Tongue (tissue), 1 donor: ENCODE measurements at regions not wholly inside any gene's neighbourhood (a gene's known extent, or its start where the extent isn't known, plus 50 kb on each side); places are given as distances from the start of the nearest gene placed in this dataset.
"Not testable (repeated sequence)": the region's sequence is repeated elsewhere in the genome, so short reads cannot be mapped to it uniquely, and the experiment has no call there.

Source experiments
- DNase-seq: peaks from one replicate; pipeline ENCODE4 v3.0.0-alpha.2; 2015

DNA sequence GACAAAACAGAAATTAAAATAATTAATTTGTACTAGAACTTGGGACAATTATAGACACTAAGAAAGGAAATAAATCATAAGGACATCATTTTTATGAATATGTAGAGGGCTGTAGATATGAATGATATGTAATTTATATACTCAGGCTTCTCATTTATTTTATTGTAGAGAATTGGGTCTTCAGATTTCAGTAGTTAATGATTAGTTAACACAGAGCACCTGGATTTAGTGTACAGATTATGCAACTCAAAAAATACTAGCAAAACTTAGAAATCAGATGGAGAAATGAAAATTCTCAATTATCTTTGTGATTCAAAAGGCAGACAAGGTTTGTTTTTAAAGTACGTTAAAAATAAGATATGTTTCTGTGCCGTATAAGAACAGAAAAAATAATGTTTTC, 1311.7 kb upstream of the SLC39A10 start:
- DNase-seq: no peak

DNA sequence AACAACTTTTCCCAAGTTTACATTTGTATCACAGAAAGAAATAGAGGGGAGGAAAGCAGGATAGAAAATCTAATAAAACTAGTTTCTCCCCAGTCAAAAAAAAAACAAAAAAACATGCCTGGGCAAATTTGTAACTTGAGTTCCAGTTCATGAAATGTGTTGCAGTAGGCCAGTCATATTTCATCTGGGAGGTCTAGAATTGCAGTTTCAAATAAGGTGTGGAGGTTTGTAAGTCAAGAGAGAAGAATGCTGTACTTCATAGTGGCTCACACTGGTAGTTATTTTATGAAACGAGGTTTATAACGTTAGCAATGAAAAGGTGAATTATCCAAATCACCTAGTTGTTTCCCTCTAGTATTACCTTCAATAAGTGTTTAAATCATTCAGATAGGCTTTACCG, 1313.9 kb upstream of the SLC39A10 start:
- no peak for DNase-seq

DNA sequence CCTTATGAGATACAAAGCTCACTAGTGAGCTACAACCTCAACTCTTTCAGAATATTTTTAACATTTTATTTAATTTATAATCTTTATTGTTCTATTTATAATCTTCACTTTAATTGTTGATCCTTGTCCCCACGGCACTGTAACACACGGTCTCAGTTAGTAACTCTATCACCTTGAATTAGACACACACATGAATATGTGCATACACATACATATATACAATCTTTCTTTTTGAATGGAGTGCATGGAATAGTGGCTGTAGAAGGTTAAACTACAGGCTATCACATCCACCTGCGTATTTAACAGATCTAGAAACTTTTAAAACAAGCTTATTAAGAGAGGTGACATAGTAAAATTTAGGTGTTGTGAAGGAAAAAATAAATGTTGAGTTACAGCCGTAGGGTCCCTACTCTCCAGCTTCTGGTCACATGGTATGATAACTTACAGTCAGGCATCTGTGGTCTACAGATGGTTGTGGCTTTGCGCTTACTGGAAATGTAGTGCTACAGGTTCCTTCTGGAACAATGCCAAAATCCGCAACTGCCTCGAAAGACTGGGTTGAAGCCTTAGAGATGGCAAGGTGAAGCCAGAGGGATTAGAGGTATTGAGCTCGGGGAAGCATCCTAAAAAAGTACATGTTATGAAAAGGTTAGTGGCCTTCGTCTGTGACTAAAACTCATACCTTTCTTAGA, 1324.1 kb upstream of the SLC39A10 start:
- no peak for DNase-seq

DNA sequence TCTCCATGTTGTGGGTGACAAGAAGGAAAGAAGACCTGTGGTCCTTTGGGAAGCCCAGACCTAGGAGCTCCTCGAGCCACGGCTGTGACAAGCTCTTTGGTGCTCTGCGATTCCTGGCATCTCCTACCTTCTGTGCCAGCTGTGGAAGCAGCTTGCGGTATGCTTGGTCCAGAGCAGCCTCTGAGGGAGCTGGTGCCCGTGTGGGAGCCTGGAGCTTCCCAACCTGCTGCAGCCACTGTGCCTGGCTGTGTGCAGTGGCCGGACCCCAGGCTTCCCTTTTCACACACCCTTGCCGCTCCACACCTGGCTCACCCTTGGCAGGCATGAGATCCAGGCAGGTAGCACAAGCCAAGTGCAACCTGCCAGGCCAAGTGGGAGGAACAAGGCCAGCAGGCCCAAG, 1328.6 kb upstream of the SLC39A10 start:
- DNase-seq: no peak

DNA sequence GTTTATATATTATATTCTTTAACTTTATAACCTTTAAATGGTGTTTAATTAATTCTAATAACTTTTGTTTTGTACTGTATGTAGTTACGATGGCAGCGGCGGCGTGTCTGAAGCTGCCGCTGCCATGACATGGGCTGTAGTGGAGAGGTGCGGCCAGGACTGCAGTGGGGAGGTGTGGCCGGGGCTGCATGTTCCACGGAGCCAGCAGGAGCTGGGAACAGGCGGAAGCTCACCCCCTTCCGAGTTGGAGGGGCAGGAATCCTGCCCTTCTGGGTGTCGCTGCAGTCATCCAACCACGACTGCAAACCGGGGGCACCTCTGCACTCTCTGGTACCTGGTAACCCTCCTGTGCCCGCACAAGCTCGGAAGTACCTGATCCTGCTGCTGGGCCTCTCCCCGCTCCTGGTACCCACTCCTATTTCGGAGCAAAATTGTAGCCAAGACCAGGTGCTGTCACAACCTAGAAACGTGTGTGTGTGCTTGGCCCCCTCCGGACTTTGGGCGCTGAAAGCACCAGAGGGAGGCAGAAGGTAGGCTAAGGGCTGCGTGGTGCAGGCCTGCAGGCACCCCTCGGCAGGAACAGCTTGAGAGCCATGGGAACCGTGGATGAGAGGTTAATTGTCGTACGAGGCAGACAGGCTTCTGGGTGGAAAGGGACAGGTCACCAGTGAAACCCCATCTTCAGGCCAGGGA, 1329.7 kb upstream of the SLC39A10 start:
- DNase-seq: no peak

DNA sequence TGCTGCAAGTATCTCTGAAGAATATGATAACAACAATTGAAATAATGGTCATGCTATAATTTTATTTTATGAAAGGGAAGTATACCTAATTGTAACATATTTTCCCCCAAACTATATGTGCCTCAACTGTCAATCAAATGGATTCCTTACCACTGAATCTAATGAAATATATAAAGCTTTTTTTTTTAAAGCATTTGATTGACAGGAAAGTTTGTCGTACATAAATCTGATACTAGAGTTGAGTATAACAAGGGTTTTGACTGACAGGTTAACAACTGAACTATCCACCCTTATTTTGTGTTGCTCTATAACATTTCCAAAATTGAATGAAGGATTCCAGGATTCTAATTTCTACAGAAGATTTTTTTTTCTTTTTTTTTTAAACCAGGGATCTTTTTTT, 1333.3 kb upstream of the SLC39A10 start:
- DNase-seq: no peak

DNA sequence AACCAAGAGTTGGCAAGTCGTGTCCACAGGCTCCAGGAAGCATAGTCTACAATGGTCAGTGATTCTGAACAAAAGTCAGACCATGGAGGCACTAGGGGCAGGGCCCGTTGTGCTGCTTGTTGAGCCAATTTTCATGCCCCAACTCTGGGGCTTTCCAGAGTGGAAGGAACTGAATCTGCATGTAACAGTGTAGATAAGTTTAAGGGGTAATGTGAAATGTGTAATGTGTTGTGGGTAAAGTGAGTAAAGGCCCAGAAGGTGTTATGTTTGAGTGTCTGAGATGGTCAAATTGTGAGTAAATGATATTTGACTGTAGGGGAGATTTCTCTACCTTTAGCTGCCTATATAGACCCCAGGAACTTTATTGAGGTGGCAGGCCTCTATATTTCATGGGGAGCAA, 1336.5 kb upstream of the SLC39A10 start:
- DNase-seq: no peak

DNA sequence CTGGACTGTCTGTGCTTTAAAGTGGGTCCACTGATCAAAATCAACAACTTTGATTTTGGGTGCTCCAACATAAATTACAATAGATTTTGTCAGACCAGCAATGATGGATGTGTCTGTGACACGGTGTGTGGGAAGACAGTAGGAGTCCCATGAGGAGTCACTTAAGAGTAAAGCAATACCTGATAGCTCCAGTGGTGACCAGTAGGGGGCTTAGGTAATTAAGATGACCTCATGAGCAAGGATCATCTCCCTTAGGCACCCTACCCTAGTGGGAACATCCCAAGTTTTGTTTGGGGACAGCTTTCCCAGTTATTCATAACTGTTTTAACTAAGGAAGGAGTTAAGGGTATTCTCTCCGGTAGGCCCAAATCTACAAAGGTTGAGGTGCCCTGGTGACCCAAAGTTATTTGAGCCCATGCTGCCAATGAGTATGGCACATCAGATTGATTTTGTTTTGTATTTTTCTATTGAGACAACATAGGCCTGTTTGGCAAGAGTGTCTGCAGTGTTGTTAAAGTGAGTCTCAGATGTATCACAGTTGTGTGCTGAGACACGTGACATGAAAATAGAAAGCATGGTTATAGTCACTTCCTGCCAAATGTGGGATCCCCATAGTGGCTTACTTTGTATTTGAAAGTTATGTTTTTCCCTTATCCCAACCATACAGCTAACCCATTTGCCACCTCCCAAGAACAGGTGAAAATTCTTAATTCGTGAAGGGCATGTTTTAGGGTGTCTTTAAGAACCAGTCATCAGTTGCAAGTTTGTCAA, 1337.6 kb upstream of the SLC39A10 start:
- DNase-seq: no peak

DNA sequence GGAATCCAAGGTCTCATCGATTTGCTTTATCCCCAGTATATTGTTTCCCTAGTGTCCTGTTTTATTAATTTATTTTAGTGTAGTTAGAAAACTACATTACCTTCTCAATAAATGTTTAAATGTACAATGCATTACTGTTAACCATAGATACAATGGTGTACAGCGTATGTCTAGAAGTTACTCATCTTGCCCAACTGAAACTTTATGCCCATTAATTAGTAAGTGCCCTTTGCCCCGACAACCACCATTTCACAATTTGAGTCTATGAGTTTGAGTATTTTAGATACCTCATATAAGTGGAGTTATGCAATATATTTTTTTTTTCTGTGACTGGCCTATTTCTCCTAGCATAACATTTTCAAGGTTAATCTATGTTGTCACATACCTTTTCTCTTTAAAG, 1343.0 kb upstream of the SLC39A10 start:
- DNase-seq: no peak

DNA sequence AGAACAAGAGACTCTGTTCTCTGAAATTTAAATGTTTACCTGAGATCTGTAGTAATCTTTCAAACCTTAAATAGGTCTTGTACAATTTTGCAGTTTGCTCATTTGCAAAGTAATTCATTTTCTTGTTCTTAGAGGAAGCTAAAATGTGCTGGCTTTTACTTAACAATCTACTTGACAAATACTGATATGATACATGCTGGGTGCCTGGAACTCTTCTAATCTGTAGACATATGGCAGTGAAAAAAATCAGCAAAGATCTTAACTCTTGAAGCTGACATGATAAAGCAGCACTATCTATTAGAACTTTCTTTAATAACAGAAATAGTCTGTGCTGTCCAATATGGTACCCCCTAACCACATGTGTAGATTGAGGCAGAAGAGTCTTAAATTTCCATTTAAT, 1352.8 kb upstream of the SLC39A10 start:
- no peak for DNase-seq

DNA sequence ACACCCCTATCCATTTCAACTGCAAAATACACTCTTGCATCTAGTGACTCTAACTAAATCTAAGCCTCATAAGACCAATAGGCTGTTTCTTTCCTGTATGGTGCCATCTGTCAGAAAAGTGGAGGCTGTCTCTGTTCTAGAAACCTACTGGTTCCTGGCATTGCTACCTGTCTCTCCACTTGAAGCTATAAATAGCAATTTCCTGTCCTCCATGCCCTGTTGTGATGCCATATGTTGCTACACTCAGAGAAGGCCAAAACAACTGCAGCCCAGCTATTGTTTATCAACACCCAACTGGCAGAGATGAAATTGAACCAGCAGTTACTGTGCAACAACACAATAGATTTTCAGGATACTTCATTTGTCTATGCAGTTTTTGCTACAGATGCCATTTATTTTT, 1355.1 kb upstream of the SLC39A10 start:
- DNase-seq: no peak

DNA sequence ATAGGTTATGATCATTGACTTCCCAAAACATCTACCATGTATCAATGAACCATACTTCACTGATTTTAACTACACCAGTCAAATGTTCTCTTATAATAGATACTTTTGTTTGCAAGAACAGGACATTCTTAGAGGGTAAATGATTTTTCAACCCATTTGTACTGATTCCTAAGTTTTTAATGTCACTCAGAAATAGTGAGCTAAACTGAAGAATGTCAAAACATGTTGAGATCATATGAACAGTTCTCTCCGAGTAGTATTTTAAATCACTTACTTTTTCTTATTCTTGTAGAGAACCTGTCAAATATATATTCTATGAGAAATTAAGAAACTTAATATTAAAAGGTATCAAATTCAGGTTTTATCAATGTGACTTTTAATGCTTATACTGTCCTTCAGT, 1362.9 kb upstream of the SLC39A10 start:
- no peak for DNase-seq

DNA sequence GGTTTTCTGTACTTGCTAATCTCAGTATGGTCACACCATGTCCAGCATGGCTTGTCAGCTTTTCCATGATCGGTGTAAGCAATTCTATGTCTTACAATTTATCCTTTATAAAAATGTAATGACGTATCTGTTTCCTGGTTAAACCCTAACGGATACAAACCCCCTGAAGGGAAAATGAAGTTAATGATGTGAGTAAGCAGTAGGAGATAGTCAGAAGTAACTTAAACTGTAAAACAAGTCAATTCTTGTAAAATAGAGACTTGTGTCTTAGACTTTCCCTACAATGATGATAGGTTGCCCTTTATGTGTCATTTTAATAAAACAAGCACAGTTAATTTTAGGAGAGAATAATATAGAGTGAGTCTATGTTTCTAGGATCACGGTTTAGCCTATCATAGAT, 1365.9 kb upstream of the SLC39A10 start:
- no peak for DNase-seq

DNA sequence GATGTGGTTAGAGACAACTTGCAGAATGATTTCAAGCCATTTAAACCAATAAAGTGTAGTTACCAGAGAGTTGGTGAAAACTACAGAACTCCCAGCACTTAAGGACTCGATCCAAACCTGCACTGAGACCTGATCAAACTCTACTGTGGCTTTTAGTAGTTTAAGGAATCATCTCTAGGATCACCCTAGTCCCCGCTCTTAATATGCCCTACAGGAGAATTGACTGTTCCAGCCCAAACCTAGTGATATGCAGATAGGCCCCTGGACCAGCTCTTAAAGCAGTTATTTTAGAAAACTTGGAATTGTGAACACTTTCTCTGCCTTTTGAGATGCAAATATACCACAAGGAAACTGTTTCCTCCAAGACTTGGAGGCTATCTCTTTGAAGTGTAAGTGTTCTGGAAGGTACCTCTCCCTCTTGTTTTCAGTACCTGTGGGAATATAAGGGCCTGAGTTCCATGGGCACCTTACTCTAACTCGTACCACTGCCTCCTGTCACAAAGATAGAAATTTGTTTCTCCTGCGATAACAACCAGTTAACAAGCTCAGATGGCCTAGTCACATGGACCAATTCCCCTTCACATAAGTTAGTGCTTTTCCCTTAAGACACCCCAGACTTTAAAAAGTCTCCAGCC, 1367.2 kb upstream of the SLC39A10 start:
- no peak for DNase-seq

DNA sequence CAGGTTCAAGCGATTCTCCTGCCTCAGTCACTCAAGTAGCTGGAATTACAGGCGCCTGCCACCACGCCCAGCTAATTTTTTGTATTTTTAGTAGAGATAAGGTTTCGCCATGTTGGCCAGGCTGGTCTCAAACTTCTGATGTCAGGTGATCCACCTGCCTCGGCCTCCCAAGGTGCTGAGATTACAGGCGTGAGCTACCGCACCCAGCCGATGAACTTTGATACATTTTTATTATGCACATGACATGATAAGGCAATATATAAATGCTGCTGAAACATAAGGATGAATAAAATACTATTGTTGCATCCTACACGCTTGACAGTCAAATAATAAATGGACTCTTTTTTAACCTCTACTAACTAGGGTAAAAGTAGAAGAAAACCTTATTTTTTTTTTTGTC, 1380.4 kb upstream of the SLC39A10 start:
- not testable (repeated sequence) for DNase-seq

DNA sequence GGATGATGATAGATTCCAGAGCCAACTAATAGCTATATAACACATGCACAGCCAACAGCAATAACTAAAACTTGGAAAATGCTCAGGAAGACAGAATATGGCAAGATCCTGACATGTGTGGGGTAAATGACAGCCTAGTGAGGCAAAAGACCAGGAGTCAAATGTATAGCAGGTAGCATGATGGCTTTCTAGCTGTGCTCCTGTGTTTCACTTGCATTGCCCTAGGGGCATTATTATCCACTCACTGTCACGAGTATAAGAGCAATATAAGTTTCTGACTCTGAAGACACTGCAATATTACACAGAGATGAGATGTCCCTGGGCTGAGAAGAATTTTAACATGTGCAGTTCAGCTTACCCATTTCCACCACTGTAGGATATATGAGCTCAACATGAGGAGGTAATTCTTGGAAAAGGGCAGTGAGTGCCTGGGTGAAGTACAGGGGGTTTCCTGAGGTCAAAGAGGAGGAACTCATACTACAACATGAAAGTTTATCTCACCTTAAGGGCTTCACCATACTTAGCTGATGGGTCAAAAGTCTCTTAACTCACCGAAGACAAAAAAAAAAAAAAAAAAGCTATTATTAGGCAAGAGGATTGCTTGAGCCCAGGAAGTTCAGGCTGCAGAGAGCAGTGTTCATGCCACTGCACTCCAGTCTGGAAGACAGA, 1385.6 kb upstream of the SLC39A10 start:
- DNase-seq: no peak

DNA sequence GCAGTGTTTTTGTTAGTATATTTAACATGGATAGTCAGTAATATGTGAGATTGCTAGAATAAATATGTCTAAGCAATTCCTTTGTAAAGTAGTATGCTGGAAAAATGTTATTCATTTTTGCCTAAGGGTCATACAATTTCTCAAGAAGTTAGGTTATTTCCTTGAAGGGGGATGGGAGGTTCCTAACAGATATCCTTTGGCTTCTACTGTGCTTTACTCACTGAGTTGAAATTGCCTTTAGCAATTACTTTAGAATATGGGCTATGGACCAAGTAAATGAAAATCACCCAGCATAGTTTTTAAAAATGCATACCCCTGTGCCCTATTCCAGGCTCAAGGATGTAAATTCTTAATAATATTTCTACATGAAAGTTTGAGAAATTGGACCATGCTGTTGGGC, 1386.4 kb upstream of the SLC39A10 start:
- DNase-seq: no peak

DNA sequence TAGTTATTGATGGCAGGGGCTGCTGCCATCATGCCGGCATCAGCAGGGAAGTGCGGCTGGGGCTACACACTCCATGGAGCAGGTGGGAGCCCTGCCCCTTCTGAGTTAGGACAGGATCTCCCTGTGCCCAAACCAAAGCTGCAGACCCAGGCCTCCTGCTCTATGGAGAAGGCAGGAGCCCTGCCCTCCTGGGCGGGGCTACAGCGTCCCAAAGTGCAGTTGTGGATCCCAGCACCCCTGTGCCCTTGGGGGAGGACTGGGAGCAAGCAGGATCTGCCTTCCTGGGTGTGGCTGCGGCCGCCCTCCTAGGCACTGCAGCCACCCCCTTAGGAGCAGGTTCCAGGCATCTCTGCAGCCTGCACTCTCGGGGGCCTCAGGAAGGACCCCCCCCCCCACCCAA, 1392.4 kb upstream of the SLC39A10 start:
- DNase-seq: no peak

DNA sequence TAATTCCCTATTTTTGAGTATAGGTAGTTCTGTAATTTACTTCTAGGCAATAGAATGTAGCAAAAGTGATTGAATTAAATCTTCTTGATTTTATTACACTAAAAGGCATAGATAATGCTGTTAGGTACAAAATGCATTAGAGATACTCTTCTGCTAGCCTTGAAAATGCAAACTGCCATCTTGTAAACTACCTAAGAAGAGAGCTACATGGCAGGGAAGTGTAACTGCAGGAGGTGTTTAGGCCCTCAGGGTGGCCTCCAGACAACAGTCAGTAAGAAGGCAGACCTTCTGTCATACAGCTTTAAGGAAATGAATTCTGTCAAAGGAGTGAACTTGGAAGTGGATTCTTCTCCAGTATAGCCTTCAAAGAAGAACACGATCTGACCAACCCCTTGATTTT, 1396.8 kb upstream of the SLC39A10 start:
- DNase-seq: no peak

DNA sequence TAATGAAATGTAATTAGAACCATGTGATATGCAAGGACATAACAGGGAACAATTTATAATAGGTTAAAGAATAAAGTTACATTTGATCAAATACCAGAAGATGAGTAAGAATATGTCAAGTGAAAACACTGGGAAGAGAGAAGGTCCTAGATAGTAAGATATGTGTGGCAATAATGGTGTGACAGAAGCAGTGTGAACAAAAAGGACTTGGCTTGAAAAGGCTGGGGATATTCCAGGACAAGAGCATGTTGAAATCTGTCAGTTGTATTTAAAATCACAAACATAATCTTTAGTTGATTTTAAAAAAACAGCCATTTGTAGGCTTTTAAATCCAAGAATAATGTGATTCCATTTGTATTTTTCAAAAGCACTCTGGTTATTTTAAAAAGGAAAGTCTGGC, 1399.9 kb upstream of the SLC39A10 start:
- DNase-seq: no peak

DNA sequence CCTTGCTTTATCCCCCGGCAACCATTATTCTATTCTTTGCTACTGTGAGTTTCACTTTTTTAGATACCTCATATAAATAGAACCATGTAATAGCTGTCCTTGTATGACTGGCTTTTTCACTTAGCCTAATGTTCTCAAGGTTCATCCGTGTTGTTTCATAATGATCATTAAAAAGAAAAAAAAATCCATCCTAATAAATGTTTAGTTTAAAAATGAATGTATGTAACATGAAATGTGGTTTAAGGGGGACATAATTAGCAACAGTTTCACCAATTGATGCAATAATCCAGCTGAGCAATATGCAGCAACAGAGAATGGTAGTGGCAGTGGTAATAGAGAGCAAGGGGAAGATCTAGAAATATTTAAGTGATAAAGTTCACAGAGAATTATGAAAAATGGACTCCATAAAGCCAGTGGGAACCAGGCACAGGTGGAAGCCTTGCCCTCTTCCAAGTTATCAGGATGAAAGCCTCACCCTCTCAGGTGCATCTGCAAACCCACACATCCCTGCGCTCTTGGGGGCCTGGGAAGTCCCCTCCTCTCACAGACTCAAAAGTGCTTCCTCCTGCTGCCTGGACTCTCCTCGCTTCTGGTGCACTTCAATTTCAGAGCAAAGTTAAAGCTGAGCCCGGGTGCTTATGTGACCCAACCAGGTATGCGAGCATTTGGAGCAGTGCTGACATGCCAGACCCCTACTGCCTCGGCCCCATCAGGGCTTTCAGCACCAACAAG, 1403.3 kb upstream of the SLC39A10 start:
- no peak for DNase-seq

DNA sequence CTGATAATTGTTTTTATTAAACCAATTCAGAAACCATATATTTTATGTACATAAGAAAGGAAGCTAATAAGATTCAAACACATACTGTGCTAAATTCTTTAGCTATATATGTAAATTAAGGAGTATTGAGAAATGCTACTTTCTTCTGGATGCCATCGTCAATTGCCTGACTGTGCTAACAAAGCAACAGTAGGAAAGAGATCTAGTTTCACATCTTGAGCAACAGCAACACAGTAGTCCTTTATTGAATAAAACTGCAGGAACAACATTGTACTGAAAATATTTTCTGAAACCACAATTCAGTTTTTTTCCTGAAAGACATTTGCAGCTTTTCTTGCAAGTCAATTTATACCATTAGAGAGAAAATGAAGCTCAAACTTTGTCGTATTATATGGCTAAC, 1404.9 kb upstream of the SLC39A10 start:
- no peak for DNase-seq
